B cell (primary cell): ENCODE measurements at regions not wholly inside any gene's neighbourhood (a gene's known extent, or its start where the extent isn't known, plus 50 kb on each side); places are given as distances from the start of the nearest gene placed in this dataset.

ENCODE experiments used
- EZH2 ChIP-seq: IDR thresholded peaks from 2 replicates; pipeline ENCODE4 v1.6.1; 2012; ENCODE audit warnings: borderline replicate concordance, low read depth, mild to moderate bottlenecking, moderate library complexity, low read length; ENCODE audit not compliant: insufficient read depth, poor library complexity, severe bottlenecking
- TF ChIP-seq, protein P1 (sequence below): fragments of 200-600 bp; IDR thresholded peaks from one replicate; pipeline ENCODE4 v1.8.0; 2022; ENCODE audit warnings: antibody characterized with exemption, mild to moderate bottlenecking

DNA sequence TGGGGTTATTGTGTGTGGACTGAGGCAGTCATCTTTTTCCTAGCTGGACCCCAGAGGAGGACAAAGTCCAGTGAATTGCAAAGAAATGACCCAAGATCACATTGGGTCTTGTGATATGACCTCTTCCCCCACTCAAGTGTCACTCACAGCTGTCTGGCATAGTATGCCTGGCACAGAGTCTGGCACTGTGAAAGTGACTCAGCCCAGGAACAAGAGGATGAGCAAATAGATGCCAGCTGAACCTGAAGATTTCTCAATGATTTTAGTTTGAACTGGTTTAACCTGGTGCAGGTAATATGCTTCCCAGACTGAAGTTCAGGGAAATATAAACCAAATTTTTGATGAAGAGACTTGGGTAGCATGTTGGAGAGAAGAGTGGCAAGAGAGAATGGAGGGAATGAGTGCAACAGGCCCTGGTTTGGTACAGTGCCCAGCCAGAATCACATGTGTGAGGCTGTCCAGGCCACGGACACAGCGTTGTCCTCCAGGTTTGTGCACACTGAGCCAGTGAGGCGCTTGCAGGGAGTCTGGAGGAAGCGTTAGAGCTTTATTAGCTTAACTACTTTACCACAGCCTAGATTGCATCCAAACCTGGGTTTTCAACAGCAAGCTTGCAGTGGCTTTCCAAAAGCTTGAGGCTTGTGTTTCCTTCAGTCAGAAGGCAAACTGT lies 332.9 kb downstream of the NUAK1 start:
- TF ChIP-seq, protein P1, sequence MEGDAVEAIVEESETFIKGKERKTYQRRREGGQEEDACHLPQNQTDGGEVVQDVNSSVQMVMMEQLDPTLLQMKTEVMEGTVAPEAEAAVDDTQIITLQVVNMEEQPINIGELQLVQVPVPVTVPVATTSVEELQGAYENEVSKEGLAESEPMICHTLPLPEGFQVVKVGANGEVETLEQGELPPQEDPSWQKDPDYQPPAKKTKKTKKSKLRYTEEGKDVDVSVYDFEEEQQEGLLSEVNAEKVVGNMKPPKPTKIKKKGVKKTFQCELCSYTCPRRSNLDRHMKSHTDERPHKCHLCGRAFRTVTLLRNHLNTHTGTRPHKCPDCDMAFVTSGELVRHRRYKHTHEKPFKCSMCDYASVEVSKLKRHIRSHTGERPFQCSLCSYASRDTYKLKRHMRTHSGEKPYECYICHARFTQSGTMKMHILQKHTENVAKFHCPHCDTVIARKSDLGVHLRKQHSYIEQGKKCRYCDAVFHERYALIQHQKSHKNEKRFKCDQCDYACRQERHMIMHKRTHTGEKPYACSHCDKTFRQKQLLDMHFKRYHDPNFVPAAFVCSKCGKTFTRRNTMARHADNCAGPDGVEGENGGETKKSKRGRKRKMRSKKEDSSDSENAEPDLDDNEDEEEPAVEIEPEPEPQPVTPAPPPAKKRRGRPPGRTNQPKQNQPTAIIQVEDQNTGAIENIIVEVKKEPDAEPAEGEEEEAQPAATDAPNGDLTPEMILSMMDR = no peak
- TF ChIP-seq EZH2 = no peak
